Hematopoietic multipotent progenitor cell treated with erythropoietin and hydrocortisone succinate and interleukin-3 and kit ligand, for 4 days (in vitro differentiated cells): ENCODE measurements at regions not wholly inside any gene's neighbourhood (a gene's known extent, or its start where the extent isn't known, plus 50 kb on each side); places are given as distances from the start of the nearest gene placed in this dataset.

Experiments
- DNase-seq: peaks from one replicate; pipeline ENCODE4 v3.0.0-alpha.2; 2015

DNA sequence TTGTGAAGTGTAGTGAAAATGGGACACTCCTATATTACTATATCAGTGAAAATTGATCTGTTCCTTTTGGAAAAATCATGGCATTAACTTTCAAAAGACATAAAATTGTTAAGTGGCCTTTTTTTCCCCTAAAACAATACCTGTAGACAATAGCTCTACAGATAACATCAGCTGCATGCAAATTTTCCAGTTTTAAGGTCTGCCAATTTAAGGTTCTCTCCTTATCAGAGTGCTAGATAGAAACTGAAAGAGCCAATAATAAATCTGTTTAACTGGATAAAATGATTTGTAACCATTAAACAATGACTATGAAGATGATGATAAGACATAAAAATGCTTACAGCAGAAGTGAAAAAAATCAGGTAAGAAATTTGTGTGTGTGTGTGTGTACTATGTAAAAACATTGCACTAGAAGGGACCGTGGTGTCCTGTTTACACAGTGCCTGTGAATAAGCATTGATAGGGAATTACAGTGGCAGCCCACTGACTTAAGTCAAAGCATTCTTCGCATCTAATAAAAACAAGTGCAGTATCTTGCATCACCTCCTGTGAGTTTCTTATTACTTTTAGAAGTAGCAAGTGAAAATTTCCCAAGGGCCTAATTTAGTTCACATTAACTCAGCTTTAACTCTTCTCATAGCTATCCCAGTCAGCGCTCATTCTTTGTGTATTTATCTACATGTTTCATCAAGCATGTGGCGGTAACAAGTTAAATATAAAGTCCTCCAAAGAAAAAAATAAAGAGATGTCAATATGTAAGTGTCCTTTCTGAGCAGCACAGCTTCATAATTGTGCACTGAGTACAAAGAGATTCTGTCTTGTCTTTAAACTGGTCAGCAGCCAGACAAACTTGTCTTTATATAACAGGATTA lies 261.9 kb downstream of the ARL4A start:
- DNase-seq: no peak

DNA sequence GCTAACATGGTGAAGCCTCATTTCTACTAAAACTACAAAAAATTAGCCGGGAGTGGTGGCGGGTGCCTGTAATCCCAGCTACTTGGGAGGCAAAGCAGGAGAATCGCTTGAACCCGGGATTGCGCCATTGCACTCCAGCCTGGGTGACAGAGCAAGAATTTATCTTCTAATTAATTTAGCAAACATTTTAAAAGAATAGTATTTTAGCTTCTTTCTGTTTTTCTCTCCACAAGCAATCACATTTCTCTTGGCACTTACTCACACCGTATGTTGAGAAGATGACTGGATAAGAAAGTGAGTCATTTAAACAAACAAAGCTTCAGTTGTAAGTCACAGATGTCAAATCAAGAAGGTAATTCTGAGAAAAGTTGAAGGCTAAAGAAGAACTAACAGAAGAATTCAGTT lies 264.0 kb downstream of the ARL4A start:
- DNase-seq: no peak

DNA sequence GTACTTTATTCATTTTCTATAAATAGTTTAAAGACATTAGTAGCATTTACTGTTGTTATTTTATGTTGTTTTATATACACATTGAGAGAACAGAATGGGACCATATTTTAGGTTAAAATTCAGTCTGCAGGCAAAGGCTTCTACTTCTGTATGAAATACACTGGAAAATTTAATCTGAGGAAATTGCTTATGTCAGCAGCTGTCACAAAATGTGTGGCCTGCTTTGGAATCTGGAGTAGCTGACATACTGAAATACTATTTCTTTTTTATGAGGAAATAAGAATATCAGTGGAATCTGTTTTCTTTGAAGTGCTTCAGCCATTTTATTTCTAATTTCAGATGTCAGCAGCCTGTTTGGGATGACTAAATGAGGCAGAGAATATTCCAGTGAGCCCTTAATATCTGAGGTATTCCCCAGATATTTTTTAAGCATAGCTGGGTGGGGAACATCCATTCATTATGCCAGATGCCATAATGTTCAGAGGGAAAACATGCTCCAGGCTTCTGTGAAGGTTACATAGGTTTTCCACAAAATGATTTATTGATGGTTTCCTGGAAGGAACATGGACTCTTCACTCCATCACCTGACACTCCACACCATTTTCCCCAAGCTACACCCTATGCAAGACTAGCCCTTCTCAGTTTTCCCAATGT lies 267.1 kb downstream of the ARL4A start:
- no peak for DNase-seq

DNA sequence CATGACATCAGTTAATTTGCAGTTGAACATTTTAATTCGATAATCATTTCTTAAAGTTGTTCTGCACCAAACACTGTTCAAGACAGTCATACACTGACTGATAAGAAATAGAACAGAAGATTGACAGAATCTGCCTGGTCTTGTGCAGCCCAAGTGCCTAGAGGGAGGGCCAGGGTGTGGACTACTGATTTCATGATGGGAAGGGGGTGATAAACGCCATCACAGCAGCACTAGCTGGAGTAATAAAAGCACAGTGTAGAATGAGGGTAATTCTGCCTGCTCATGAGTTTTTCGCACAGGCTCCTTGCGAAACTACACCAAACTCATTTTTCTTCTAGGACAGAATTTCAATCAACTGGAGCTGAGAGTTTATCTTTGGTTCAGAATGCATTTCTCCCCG lies 270.1 kb downstream of the ARL4A start:
- DNase-seq: peak; percentile 32

DNA sequence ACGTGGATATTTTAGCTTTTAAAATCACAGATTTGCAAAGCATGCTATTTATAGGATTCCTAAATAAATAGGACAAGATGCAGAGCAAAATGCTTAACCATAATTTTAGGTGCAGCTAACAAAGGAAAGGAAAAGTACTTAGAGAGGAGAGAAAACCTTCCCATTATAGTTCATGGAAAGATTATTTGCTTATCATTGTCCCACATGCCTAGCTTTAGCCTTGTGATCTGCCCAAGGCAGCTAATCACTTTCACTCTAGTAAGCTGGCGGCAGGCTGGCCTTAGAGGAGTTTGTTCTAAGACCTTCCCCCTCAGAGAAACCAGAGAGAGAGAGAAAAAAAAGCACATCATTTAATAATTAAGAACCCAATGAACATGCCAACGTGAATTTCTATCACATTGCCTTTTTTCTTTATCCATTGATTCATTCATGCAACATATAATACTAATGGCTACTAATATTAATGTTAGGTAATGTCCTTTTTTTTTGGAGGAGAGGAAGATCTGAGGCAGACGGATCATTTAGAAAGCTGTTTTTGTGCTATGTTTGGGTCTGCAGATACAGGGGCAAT lies 274.6 kb downstream of the ARL4A start:
- peak; percentile 60 for DNase-seq

DNA sequence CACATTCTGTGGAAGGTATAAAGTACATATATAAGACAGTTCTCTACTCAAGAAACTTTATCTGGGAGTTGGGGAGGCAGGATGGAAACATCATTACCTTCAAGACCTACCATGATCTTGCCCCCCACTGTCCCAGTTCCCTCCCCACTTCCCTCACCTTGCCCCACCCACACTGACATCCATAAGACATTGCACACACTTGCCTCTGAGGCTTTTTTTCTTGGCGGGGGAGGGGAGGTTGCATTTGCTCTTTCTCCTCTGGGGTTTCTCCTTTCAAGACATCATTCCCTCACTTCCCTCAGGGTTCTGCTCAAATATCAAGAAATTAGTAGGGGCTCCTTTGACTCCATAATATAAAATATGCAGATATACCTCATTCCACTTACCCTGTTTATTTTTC lies 276.0 kb downstream of the ARL4A start:
- DNase-seq: no peak

DNA sequence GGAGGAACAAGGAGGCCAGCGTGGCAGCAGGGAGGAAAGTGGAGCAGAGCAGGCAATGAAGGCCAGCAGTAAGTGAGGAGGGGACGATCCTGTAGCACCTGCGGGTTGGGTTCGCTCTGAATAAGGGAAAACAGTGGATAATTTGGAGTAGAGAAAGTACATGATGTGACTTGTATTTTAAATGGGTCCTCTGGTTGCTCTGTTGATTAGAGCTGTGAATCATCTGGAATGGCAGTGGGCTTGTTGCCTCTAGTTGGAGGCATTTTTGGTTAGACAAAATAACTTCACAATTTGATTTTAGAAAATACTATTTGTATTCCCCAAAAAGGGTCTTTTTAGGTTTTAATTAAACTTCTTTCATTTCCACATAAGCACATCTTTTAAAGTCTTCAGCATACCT lies 277.4 kb downstream of the ARL4A start:
- DNase-seq: no peak

DNA sequence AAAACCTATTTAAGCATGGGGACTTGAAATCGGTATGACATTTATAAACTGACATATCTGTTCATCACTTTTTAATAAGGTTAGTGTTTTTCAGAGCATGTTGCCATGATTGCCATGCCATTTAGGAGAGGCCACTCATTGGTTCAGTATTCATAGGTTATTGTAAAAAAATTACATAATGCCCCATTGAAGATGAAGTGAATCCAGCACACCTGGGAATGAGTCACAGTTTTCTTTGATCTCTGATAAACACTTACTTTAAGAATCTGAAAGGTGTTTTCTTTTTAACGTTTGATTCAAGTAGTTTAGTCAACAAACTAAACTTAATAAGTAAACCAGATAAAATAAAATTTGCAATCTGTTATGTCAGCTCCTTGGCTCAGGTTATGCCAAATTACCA lies 278.3 kb downstream of the ARL4A start:
- no peak for DNase-seq

DNA sequence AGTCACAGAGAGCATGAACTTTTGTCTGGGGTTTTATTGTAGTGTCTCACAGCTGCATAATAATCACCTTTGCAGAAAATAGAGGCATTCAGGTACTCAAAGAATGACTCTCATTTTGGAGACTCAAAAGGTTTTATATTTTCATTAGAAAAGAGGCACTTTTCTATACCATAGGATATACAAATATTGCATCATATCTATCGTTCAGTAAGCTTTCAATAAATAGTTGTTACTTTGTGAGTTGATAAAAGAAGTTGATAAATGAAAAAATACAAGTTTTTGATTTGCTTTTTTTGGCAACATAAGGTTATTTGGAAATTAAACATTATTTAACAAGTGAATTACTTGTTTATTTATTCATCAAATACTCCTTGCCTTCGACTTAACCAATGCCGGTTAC lies 279.9 kb downstream of the ARL4A start:
- DNase-seq: no peak

DNA sequence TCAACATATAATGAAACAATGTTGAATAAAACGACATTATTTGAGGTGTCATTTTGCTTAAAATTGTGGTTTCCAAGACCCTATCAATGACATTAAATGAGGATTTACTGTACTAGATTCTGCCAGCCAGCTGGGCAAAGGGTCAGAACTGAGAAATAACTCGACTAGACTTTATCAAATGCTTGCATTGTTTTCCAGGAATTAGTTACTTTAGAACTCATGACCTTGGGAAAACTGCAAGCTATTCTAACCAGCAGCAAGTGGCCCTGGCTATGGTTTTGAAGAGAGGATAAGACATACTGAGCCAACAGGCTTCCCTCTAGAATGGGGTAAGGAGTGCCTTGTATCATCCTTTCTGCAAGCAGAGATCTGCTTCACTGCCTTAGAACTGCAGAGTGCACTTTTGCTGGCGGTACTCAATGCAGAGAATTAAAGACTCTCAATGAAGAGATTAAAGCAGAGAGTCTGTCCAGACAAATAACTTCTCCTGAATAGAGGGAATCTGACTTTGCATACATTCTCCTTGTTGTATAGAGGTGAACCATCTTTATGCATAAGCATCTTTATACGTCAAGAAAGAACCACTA lies 281.5 kb downstream of the ARL4A start:
- no peak for DNase-seq

DNA sequence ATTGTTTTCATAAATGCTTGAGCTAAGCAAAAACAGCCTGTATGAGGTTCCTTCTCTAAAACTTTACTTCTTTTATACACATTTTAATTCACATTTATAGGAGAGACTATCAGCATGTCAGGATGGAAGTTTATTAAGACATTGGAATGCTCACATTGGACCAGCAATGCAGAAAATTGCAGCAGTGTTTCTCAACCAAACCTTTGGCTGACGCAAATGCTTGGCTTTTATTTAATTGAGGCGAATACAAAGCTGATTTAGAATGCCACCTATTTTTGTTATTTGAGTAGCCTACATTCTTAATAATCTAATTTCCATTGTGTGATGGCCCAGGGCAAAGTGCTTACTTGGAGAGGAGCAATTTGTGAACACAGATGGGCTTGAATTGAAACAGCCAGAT lies 283.2 kb downstream of the ARL4A start:
- DNase-seq: no peak

DNA sequence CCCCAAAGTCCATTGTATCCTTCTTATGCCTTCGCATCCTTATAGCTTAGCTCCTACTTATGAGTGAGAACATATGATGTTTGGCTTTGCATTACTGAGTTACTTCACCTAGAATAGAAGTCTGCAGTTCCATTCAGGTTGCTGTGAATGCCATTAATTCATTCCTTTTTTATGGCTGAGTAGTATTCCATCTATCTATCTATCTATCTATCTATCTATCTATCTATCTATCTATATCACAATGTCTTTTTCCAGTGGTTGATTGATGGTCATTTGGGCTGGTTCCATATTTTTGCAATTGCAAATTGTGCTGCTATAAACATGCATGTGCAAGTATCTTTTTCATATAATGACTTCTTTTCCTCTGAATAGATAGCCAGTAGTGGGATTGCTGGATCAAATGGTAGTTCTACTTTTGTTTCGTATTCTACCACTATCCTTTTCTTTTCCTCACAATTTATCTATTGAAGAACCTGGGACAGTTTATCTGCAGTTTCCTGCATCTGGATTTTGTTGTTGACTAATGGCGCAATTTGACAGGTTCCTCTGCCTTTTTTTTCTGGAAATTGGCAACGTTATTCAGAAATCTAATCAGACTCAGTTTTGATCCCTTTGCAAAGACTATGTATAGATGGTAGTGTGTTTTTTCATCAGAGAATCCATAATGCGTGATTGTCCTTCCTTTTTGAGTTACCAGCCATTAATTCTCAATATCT lies 287.2 kb downstream of the ARL4A start:
- no peak for DNase-seq

DNA sequence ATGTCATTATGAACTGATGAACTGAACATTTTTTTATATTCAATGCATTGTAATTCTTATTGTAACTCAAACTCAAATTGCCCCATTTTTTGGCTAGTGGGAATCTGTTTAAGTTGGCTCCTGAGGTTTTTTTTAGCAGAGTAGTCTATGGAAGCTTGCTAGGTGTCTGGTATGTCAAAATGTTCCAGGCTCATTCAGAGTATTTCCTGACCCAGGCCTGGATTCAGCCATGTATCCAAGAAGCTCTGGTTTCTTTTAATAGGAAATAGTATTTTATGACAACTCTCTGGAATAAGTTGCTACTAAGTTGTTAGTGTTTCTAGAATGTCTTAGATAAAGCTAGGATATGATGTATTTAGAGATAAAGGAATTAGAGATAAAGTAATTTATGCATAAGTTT lies 288.0 kb downstream of the ARL4A start:
- no peak for DNase-seq

DNA sequence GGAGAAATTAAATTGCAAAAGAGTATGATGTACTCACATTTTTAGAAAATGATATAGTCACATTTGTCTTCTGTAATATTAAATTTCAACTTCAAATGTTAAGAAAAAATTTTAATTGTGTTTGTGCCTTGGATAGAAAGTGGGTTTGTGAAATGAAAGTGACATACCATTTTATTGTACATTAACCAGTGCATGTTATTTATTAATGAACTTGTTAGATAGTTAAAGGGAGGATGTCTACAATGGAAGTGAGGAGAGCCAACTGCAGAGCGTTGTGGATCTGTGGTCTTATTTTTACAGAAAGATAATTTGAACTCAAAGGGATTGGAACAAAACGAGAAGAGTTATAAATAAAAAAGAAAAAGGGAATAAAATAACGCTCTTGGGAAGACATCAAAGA lies 291.7 kb downstream of the ARL4A start:
- no peak for DNase-seq

DNA sequence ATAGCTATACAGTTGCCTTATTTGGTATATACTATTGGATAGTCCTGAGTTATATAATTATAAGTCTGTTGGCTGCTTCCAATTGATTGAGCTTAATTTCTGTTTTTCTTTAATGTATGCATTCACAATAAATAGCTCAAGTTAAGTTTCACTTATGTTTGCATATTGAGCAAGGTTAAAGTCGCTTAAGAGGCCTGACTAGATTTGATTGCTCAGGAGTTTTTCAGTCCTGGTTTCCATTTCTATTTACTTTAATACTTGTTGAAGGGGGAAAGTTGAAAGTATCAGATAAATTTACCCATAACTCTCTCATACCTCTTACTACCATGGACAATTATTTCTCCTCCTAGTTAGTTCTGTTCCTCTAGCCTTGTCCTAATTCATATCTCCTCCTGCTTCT lies 294.7 kb downstream of the ARL4A start:
- DNase-seq: no peak

DNA sequence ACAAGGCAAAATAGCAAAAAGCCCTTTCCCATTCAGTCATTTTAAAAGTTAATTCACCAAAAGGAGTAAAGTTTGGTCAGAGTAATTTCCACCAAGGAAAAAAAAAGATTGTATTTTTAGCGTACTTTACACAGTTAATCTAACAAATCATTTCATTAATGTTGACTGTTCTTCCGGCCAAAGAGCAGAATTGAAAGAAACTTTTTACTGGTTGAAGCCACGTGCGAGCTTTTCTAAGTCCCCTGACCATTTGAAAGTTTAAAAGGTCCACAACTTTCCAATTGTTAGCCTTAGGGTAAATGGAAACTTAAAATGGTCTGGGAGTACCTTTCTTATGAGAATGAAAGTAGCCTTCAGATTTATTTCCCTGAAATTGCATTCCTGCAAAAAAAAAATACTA lies 296.7 kb downstream of the ARL4A start:
- no peak for DNase-seq

DNA sequence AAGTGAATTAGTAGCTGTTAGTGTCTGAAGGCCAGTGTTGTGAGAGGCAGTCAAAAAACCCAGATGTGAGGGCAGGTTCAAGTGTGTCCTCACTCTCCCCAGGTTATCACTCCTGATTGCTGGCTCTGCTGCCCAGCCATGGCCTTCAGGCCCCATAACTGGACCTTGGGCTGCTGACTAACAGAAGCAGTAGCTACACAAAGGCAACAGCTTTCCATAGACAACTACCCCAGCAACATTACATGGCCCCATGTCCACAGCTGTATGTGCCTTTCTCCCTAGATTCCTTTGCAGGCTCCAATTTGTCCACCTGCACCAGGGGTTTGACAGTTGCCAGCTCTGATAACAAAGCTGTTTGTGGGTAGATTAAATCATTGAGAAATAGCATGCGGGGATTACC lies 297.8 kb downstream of the ARL4A start:
- DNase-seq: no peak

DNA sequence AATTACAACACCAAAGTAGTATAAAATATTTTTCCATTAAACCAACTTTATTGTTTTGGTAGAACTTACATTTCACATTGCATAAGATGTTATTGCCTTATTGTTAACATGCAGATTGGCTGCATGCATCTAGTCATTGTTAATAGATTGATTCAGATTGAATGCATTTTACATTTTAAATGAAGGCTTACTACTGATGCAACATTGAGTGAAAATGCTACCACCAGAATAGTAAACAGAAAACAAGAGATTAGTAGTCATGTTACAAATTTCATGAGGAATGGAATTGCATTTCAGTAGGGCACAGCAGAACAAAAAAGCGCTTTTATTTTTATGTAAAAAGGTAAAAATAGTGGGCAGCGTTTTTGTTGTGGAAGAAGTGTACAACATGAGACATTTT lies 298.3 kb downstream of the ARL4A start:
- no peak for DNase-seq

DNA sequence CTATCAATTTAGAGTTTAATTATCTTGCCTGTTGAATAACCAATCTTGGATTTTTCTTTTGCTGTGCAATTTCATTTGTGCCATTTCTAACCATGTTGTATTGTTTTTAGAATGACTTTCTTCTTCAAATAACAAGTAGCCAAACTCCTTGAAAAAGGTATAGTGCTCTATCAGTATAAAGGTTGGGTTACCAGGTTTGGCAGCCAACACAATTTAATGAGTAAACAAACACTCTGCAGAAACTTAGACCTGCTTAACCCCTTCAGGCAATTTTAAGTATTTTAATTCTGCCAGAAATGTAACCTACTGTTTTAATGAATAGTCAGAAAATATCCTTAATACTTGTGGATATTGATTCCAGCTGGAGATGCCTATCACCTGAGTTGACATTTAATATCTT lies 299.8 kb downstream of the ARL4A start:
- DNase-seq: no peak

DNA sequence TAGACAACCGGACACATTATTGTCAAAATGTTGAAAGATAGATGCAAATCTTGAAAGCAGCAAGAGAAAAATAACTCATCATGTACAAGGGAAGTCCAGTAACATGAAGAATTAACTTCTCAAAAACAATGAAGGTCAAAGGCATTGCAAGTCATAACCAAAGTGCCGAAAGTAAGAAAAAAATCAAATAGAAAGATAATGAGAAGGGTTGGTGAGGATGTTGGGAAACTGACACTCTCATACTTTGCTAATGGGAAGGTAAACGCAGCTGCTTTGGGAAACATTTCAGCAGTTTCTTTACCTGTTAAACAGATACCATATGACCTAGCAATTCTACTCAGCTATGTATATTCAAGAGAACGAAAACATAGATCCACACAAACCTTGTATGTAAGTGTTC lies 303.0 kb downstream of the ARL4A start:
- no peak for DNase-seq

DNA sequence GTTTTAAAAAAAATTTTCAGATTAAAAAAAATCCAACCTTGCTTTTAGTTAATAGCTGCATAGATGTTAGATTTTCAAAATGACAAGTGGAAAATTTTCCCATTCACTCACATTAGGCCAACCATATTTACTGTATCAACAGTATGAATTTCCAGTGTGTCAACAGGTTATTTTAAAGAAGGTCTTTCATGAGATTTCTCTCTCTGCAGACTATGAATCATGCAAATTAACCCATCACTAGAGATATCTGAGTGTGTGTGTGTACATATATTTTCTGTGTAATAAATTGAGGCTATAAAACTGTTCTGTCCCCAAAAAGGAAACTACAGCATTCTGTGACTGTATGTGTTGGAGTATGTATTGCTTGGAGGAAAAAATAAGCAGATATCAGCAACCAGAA lies 305.6 kb downstream of the ARL4A start:
- no peak for DNase-seq

DNA sequence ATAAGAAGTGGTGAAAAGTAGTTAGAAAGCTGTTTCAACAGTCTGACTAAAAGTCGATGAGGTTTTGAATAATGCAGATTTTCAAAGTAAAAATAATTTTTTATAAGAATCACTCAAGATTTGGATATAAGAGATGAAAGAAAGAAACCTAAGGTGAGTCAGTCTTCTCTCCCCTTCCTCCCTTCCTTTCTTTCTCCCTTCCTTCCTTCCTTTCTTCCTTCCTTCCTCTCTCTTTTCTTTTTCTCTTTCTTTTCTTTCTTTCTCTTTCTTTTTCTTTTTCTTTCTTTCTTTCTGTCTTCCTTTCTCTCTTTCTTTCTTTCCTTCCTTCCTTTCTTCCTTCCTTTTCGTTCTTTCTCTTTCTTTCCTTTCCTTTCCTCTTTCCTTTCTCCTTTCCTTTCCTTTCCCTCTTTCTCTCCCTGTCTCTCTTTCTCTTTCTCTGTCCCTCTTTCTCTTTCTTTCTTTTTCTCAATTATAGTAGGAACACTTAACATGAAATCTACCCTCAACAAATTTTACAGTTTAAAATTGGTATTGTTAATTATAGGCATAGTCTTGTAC lies 308.6 kb downstream of the ARL4A start:
- no peak for DNase-seq

DNA sequence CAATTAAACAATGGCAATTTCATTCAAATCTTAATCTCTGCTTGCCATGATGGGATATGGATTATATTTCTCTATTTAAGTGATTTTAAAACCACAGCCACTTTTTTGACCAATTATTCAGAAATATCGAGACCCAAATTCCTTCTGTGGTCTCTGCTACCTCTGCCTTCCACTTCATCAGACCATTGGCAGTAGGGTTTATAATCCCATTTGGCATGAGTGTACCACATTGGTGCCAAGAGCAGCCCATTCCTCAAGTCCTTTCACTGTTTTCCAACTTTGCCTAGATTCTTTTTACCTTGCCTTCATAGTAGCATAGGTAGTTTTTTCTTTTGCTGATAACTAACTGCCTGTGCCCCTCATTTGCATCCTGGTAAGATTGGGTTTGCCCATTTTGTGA lies 319.9 kb downstream of the ARL4A start:
- DNase-seq: no peak
